ENCODE measurements at regions not wholly inside any gene's neighbourhood (a gene's known extent, or its start where the extent isn't known, plus 50 kb on each side); places are given as distances from the start of the nearest gene placed in this dataset.

DNA sequence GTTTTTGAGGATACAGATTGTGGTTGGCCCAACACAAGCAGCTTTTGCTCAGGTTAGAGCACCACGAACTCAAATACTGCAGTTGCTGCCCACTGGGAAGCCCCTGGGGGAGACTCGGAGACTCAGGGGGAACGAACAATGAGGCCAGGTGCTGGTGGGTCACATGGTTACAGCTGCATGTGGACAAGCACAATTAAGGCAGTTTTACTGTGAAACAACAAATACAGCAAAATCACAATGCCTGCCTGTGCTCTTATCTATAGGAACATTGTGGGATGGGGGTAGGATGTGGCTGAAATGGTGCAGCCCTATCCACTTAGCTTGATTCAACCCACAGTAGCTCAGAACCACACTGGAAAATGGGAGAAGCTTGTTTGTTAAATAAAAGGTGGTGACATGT is 119.7 kb upstream of the SPATA13 start:
- no peaks in the 10 kb centered on the region for H3K9me3 ChIP-seq (ENCODE audit: control insufficient read depth, insufficient read depth, low read length)
- no peak for DNase-seq
- intact Hi-C loops (cut with micrococcal nuclease) = no loop called here
- no peaks in the 10 kb centered on the region for H3K27me3 ChIP-seq (ENCODE audit: control insufficient read depth, insufficient read depth, low read length)
- no peak overlapping the region for H3K27ac Mint-ChIP-seq
- no peaks in the 10 kb centered on the region for H3K36me3 Mint-ChIP-seq
- H3K4me1 ChIP-seq (ENCODE audit: control insufficient read depth, insufficient read depth, low read length) = no peaks in the 10 kb centered on the region
- WGBS (ENCODE audit: insufficient coverage) = 72% methylated on average over 3 of the region's 3 CpGs
- H3K27ac ChIP-seq (ENCODE audit: low read length) = no peak overlapping the region
- H3K4me3 Mint-ChIP-seq = no peak overlapping the region
- no peaks in the 10 kb centered on the region for H3K36me3 ChIP-seq (ENCODE audit: control insufficient read depth, insufficient read depth, low read length)
- no peak for ATAC-seq
- H3K4me1 Mint-ChIP-seq = peaks cover 6 to 8% of the 10 kb centered on the region in 2 donors
- TF ChIP-seq CTCF (IDR thresholded peaks at IDR 0.05) = no peak
- no peaks in the 10 kb centered on the region for H3K9me3 Mint-ChIP-seq
- H3K27me3 Mint-ChIP-seq (ENCODE audit: low read depth in 2 of 2) = peaks cover 2 to 10% of the 10 kb centered on the region in 2 donors
- no peak overlapping the region for H3K4me3 ChIP-seq (ENCODE audit: low read length)

DNA sequence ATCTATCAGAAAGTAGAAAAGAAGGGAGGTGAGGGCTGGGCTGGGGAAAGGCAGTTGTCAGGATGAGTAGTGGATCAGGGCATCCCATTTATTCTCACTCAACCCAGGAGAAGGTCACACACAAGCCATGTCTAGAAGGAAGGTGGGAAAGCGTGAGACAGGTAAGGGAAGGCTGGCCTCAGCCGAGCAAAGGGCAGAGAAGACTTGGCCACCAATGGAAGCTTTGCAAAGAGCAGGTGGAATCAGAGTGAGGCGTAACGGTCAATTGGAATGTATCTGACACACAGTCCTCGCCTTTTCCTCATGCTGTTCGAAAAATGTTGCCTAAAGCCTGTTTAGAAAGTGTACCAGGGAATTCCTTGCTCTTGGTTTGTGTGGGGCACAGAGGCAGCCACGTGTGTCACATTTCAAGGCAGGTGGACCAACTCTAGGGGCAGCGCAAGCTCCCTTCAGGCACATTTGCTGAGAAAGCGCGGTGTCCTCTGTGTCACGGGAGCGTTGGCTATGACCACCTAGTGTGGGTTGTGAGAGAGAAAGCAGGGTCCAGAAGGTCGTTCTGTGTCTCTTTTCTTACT is 118.8 kb upstream of the SPATA13 start:
- Histone ChIP-seq H3K27me3 (ENCODE audit: control insufficient read depth, insufficient read depth, low read length) (no peaks in the 10 kb centered on the region), H3K9me3 (ENCODE audit: control insufficient read depth, insufficient read depth, low read length) (no peaks in the 10 kb centered on the region), H3K27ac (ENCODE audit: low read length) (no peak overlapping the region), H3K4me1 (ENCODE audit: control insufficient read depth, insufficient read depth, low read length) (no peaks in the 10 kb centered on the region), H3K36me3 (ENCODE audit: control insufficient read depth, insufficient read depth, low read length) (no peaks in the 10 kb centered on the region), H3K4me3 (ENCODE audit: low read length) (no peak overlapping the region)
- Mint-ChIP-seq H3K4me1 (peaks cover 6 to 8% of the 10 kb centered on the region in 2 donors), H3K9me3 (no peaks in the 10 kb centered on the region), H3K36me3 (no peaks in the 10 kb centered on the region), H3K27me3 (ENCODE audit: low read depth in 2 of 2) (peaks cover 2 to 12% of the 10 kb centered on the region in 2 donors), H3K4me3 (no peak overlapping the region), H3K27ac (no peak overlapping the region)
- no peak for ATAC-seq
- intact Hi-C loops (cut with micrococcal nuclease) = no loop called here
- WGBS (ENCODE audit: insufficient coverage) = 77% methylated on average over 13 of the region's 13 CpGs
- DNase-seq = no peak
- no peak for TF ChIP-seq CTCF (IDR thresholded peaks at IDR 0.05)

GRCh38 chr13:24042710-24043440 is 117.6 kb upstream of the SPATA13 start:
- no peak overlapping the region for H3K4me3 Mint-ChIP-seq
- peaks cover 6 to 8% of the 10 kb centered on the region in 2 donors for H3K4me1 Mint-ChIP-seq
- H3K36me3 Mint-ChIP-seq = no peaks in the 10 kb centered on the region
- no peak overlapping the region for H3K27ac ChIP-seq (ENCODE audit: low read length)
- H3K4me1 ChIP-seq (ENCODE audit: control insufficient read depth, insufficient read depth, low read length) = no peaks in the 10 kb centered on the region
- no peak for TF ChIP-seq CTCF (IDR thresholded peaks at IDR 0.05)
- H3K9me3 ChIP-seq (ENCODE audit: control insufficient read depth, insufficient read depth, low read length) = no peaks in the 10 kb centered on the region
- H3K27ac Mint-ChIP-seq = no peak overlapping the region
- peak in 1 of 3 donors; percentile 19 for ATAC-seq
- H3K36me3 ChIP-seq (ENCODE audit: control insufficient read depth, insufficient read depth, low read length) = no peaks in the 10 kb centered on the region
- H3K4me3 ChIP-seq (ENCODE audit: low read length) = no peak overlapping the region
- no peak for DNase-seq
- intact Hi-C loops (cut with micrococcal nuclease) = no loop called here
- WGBS (ENCODE audit: insufficient coverage) = 78% methylated on average over 15 of the region's 17 CpGs
- no peaks in the 10 kb centered on the region for H3K27me3 ChIP-seq (ENCODE audit: control insufficient read depth, insufficient read depth, low read length)
- H3K9me3 Mint-ChIP-seq = no peaks in the 10 kb centered on the region
- H3K27me3 Mint-ChIP-seq (ENCODE audit: low read depth in 2 of 2) = peaks cover 2 to 23% of the 10 kb centered on the region in 2 donors
